Adipocyte (in vitro differentiated cells): ENCODE measurements at regions not wholly inside any gene's neighbourhood (a gene's known extent, or its start where the extent isn't known, plus 50 kb on each side); places are given as distances from the start of the nearest gene placed in this dataset.
"Not testable (repeated sequence)": the region's sequence is repeated elsewhere in the genome, so short reads cannot be mapped to it uniquely, and the experiment has no call there.

Experiments
- DNase-seq: peaks from one replicate; pipeline ENCODE4 v3.0.0-alpha.2; 2015; ENCODE audit warnings: low read depth
- H3K27me3 ChIP-seq: replicated peaks from 2 replicates; pipeline ENCODE4 v1.7.0; 2013; ENCODE audit warnings: mild to moderate bottlenecking, low read length, moderate library complexity; ENCODE audit not compliant: control insufficient read depth, insufficient read depth
- H3K36me3 ChIP-seq: 2 replicates; pipeline ENCODE4 v1.7.0; 2013; ENCODE audit warnings: low read length, mild to moderate bottlenecking, moderate library complexity; ENCODE audit not compliant: control insufficient read depth, insufficient read depth, severe bottlenecking
- H3K4me1 ChIP-seq: 2 replicates; pipeline ENCODE4 v1.7.0; 2013; ENCODE audit warnings: mild to moderate bottlenecking, low read length, moderate library complexity; ENCODE audit not compliant: control insufficient read depth, insufficient read depth
- H3K4me3 ChIP-seq: 2 replicates; pipeline ENCODE4 v1.7.0; 2013; ENCODE audit warnings: mild to moderate bottlenecking, low read length, moderate library complexity
- H3K9ac ChIP-seq: 2 replicates; pipeline ENCODE4 v1.7.0; 2013; ENCODE audit warnings: mild to moderate bottlenecking, low read length, moderate library complexity
- H3K9me3 ChIP-seq: 2 replicates; pipeline ENCODE4 v1.7.0; 2013; ENCODE audit warnings: mild to moderate bottlenecking, low read length, moderate library complexity; ENCODE audit not compliant: control insufficient read depth

DNA sequence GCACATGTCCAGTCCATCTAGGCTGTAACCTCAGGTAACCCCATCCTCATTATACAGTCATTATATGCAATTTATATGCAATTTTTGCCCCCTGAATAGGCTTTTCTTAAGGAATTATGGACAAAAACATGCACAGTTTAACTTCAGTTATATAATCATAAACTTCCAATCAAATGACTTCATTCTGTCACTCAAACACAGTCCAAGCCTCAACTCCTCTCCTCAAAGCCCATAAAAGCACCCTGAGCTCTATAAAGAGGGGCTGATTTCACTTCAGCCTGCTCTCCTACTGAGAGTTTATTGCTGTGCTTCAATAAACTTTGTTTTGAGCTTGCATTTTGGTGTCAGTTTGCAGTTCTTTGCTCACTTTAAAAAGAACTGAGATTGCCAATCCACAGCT lies 1805.5 kb downstream of the BRINP3 start:
- Histone ChIP-seq H3K4me1 (no peaks in the 10 kb centered on the region), H3K9ac (no peak overlapping the region), H3K27me3 (no peaks in the 10 kb centered on the region), H3K9me3 (peaks cover 5% of the 10 kb centered on the region), H3K36me3 (no peaks in the 10 kb centered on the region), H3K4me3 (no peak overlapping the region)
- DNase-seq: no peak

DNA sequence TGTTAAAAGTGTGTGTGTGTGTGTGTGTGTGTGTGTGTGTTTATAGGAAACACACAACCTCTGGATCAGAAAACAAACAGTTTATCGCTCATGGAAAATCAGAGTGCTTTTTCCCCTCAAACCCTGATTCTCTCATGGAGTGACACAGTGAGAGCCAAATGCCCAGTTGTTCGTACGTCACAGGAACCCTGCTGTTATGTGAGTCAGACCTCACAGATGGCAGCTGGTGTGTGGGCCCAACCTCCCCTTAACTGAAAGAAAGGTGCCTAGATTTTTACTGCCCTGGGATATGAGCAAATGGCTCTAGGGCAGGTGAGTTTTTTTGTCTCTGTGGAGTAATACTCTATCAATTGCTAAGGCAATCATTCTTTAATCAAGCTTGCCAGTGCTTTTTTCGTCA lies 1788.1 kb downstream of the BRINP3 start:
- no peak overlapping the region for H3K9ac ChIP-seq
- no peaks in the 10 kb centered on the region for H3K27me3 ChIP-seq
- H3K4me3 ChIP-seq: no peak overlapping the region
- no peaks in the 10 kb centered on the region for H3K36me3 ChIP-seq
- DNase-seq: no peak
- H3K9me3 ChIP-seq: no peaks in the 10 kb centered on the region
- no peaks in the 10 kb centered on the region for H3K4me1 ChIP-seq

DNA sequence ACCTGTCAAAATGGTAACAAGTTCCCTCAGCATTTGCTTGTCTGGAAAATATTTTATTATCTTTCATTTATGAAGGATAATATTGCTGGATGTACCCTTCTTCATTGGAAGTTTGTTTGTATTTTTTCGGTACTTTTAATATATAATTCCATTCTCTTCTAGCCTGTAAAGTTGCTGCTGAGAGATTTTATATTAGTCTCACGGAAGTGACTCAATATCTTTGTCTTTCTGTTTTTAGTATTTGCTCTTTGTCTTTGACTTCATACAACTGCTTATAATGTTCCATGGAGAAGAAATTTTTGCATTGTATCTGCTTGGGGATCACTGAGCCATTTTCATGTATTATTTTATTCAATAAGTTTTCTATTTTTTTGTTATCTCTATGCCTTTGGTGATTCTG lies 1777.5 kb downstream of the BRINP3 start:
- Histone ChIP-seq H3K4me1 (no peaks in the 10 kb centered on the region), H3K4me3 (no peak overlapping the region), H3K36me3 (no peaks in the 10 kb centered on the region), H3K9ac (no peak overlapping the region), H3K9me3 (peaks cover 9% of the 10 kb centered on the region), H3K27me3 (no peaks in the 10 kb centered on the region)
- DNase-seq: no peak

DNA sequence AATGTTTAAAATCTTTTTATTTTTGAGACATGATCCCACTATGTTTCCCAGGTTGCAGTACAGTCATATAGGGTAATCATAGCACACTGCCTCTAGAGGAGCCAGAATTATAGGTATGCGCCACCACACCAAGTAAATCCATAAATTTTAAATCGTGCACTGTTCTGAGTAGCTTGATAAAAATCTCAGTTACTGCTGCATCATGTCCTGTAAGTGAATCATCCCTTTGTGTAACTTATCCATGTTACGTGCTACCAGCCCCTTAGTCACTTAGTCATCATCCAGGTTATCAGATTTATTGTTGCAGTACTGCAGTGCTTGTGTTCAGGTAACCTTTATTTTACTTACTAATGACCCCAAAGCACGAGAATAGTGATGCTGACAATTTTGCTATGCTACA lies 1770.9 kb downstream of the BRINP3 start:
- peak; percentile 36 for DNase-seq
- H3K9ac ChIP-seq: no peak overlapping the region
- H3K4me3 ChIP-seq: no peak overlapping the region
- H3K9me3 ChIP-seq: peaks cover 3% of the 10 kb centered on the region
- no peaks in the 10 kb centered on the region for H3K36me3 ChIP-seq
- no peaks in the 10 kb centered on the region for H3K4me1 ChIP-seq
- H3K27me3 ChIP-seq: no peaks in the 10 kb centered on the region

DNA sequence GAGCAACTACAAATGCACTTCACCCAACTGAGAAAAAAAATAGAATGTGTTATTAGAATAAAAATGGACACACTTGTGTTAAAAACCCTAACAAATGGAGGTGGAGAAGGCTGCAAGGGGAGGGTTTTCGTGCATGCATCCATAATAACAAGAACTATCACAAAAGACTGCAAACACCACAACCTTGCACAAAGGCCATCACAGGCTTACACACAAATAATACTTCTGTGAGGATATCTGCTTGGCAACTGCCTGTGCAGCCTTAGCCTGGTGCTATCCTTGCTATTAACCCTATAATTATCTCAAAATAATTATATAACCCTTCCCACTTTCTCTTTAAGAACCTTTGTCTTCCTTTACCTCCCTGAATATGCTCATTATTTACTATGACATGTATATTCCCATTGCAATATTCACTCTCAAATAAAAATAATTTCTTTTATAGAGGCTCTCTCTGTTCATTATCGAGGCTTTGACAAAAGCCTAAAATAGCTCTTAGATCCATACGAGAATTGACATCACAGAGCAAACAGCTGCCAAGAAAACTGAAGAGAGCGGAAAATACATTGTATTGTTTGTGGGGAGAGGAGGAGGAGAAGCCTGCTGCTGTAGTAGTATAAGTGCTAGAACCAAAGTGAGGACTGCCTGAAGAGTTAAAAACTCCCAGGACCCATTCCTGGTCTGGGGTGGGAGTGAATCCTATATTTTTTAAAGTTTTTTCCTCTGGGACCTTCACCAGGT lies 1768.7 kb downstream of the BRINP3 start:
- Histone ChIP-seq H3K9ac (no peak overlapping the region), H3K36me3 (no peaks in the 10 kb centered on the region), H3K4me1 (no peaks in the 10 kb centered on the region), H3K27me3 (no peaks in the 10 kb centered on the region), H3K9me3 (no peaks in the 10 kb centered on the region), H3K4me3 (no peak overlapping the region)
- DNase-seq: no peak

DNA sequence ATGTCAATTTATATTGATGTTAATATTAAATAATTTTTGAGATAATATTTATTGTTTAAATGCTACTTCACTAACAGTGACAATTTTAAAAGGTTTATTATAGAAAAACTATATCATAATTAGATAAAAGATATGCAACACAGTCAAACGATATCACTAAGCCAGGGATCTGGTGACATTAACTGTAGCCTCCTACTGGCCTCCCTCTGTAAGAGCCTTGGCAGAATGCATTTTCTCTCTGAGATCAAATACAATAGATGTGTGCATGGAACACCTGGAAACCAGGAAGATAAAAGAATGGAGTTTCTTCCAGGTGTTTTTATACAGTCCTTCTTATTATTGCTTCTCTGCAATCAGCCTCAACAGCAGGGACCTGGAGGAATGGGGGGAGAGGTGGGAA lies 1762.1 kb downstream of the BRINP3 start:
- Histone ChIP-seq H3K9me3 (no peaks in the 10 kb centered on the region), H3K36me3 (no peaks in the 10 kb centered on the region), H3K4me3 (no peak overlapping the region), H3K9ac (no peak overlapping the region), H3K4me1 (no peaks in the 10 kb centered on the region), H3K27me3 (no peaks in the 10 kb centered on the region)
- DNase-seq: no peak

DNA sequence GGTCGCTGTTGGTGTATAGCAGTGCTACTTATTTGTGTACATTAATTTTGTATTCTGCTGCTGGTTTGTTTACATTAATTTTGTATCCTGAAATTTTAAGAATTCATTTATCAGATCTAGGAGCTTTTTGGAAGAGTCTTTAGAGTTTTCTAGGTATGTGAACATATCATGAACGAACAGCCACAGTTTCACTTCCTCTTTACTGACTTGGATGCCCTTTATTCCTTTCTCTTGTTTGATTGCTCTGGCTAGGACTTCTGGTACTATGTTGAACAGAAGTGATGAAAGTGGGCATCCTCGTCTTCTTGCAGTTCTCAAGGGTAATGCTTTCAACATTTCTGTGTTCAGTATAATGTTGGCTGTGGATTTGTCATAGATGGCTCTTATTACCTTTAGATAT lies 1757.9 kb downstream of the BRINP3 start:
- Histone ChIP-seq H3K27me3 (no peaks in the 10 kb centered on the region), H3K9me3 (no peaks in the 10 kb centered on the region), H3K4me1 (no peaks in the 10 kb centered on the region), H3K36me3 (no peaks in the 10 kb centered on the region), H3K9ac (no peak overlapping the region), H3K4me3 (no peak overlapping the region)
- DNase-seq: no peak

DNA sequence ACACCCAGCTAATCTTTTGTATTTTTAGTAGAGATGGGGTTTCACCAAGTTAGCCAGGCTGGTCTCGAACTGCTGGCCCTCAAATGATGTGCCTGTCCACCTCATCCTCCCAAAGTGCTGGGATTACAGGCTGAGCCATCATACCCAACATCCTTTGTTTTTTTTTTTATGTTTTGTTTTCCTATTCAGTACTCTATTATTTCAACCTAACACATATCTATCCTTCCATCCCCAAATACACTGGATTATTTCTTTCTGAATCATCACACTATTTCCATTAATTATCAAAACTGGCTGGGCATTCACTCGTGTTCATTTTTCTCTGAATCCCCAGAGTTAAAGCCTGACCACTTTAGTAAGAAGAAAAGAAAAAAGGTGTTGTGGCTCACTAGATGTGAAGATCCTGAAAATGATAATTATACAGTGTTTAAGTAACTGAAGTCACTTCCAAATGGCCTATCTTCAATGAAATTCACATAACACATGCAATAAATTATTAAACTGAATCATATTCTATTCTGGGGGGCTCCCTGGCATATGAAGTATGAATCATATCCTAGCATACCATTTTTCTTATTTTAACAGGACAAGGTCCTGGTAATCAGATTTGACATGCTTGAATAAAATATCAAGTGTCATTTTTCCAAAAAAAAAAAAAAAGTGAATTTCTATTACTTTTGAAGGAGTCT lies 1754.2 kb downstream of the BRINP3 start:
- H3K27me3 ChIP-seq: no peaks in the 10 kb centered on the region
- no peaks in the 10 kb centered on the region for H3K4me1 ChIP-seq
- no peak overlapping the region for H3K4me3 ChIP-seq
- no peak for DNase-seq
- H3K9ac ChIP-seq: no peak overlapping the region
- H3K36me3 ChIP-seq: no peaks in the 10 kb centered on the region
- H3K9me3 ChIP-seq: no peaks in the 10 kb centered on the region

DNA sequence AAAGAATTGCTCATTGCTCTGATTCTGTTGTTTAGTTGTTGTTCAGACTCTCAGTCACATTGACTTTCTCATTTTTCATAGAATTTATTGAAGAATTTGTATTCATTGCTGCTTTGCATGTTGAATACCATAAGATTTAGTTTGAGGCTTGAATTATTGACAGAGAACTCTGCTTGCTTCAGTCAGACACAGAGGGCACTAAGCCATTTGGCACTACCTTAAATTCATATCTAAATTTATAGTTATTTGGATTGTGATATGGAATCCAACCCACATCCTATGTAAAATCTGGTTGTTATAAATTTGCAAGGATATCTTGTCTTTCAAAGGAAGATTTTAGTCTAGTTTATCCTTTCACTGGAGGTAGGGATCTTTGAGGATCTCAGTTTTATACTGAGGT lies 1748.6 kb downstream of the BRINP3 start:
- H3K4me3 ChIP-seq: no peak overlapping the region
- DNase-seq: no peak
- no peaks in the 10 kb centered on the region for H3K4me1 ChIP-seq
- H3K27me3 ChIP-seq: no peaks in the 10 kb centered on the region
- no peak overlapping the region for H3K9ac ChIP-seq
- H3K9me3 ChIP-seq: no peaks in the 10 kb centered on the region
- no peaks in the 10 kb centered on the region for H3K36me3 ChIP-seq

DNA sequence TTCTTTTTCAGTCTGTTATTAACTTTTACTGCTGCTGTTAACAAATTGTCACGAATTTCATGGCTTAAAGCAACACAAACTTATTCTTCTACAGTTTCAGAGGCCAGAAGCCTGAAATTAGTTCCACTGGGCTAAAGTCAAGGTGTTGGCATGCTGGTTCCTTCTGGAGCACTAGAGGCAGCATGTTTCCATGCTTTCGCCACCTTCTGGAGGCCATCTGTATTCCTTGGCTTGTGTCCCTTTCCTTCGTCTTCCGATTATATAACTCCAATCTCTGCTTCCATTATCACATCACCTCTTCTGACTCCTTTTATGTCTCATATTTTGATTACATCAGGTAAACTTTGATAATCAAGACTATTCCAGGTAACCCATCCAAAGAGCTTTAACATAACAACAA lies 1742.1 kb downstream of the BRINP3 start:
- no peak for DNase-seq
- no peaks in the 10 kb centered on the region for H3K27me3 ChIP-seq
- no peak overlapping the region for H3K4me3 ChIP-seq
- no peaks in the 10 kb centered on the region for H3K9me3 ChIP-seq
- H3K4me1 ChIP-seq: no peaks in the 10 kb centered on the region
- H3K9ac ChIP-seq: no peak overlapping the region
- H3K36me3 ChIP-seq: no peaks in the 10 kb centered on the region

DNA sequence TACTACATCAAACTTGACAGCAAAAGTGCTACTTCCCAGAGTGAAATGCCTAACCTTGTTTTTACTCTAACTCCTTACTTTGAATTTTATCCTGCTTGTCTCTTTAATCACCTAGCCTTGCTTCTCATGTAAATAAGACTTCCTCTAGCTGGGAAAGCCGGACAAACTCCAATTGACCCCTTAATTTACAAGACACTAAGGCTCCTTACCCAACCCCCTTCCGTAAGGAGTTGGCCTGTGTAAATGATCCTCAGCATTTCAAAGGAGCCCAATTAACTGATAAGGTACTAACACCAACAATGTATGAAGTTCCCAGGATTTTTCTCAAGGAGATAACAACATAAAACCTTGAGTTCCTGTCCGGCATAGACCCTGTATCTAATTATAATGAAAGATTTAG lies 1728.4 kb downstream of the BRINP3 start:
- H3K4me1 ChIP-seq, H3K36me3 ChIP-seq, H3K27me3 ChIP-seq, DNase-seq, H3K9ac ChIP-seq, H3K9me3 ChIP-seq, H3K4me3 ChIP-seq: not testable (repeated sequence)

DNA sequence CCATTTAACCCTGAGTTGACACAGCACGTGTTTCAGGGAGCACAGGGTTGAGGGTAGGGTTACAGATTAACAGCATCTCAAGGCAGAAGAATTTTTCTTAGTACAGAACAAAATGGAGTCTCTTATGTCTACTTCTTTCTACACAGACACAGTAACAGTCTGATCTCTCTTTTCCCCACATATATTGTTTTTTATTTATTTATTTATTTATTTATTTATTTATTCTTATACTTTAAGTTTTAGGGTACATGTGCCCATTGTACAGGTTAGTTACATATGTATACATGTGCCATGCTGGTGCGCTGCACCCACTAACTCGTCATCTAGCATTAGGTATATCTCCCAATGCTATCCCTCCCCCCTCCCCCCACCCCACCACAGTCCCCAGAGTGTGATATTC lies 1725.6 kb downstream of the BRINP3 start:
- not testable (repeated sequence) for DNase-seq, H3K9me3 ChIP-seq

More for the DNA sequence above, 1725.6 kb downstream of the BRINP3 start:
- H3K4me3 ChIP-seq, H3K4me1 ChIP-seq, H3K27me3 ChIP-seq, H3K36me3 ChIP-seq, H3K9ac ChIP-seq: not testable (repeated sequence)
